HCT116 (cell line): ENCODE measurements at regions not wholly inside any gene's neighbourhood (a gene's known extent, or its start where the extent isn't known, plus 50 kb on each side); places are given as distances from the start of the nearest gene placed in this dataset.

Experiments
- CTCF ChIP-seq, 3 experiments: fragments of 200-600 bp in 1 of 3; sonication (generic) in 1 of 3; IDR thresholded peaks in 2 of 3; conservative IDR thresholded peaks in 1 of 3; 2 replicates each; pipeline ENCODE4 v1.5.1; 2012 to 2017; ENCODE audit warnings: low read depth in 2 of 3, low read length in 2 of 3, antibody characterized with exemption in 1 of 3, borderline replicate concordance in 1 of 3, control low read depth in 1 of 3, mild to moderate bottlenecking in 1 of 3, mixed read lengths in 1 of 3, mixed run types in 1 of 3, moderate library complexity in 1 of 3; ENCODE audit not compliant: insufficient read depth in 1 of 3
- ELF1 ChIP-seq: IDR thresholded peaks from 2 replicates; pipeline ENCODE4 v1.6.1; 2012; ENCODE audit warnings: low read depth, borderline replicate concordance
- EZH2 ChIP-seq: fragments of 200-600 bp; sonication (generic); IDR thresholded peaks from 2 replicates; pipeline ENCODE4 v1.6.1; 2017; ENCODE audit warnings: antibody characterized with exemption, mixed run types
- EZH2phosphoT487 ChIP-seq: fragments of 200-600 bp; IDR thresholded peaks from 2 replicates; pipeline ENCODE4 v1.6.1; 2018; ENCODE audit warnings: antibody characterized with exemption, borderline replicate concordance
- JUND ChIP-seq: IDR thresholded peaks from 2 replicates; pipeline ENCODE4 v1.6.1; 2012
- POLR2A ChIP-seq: IDR thresholded peaks from 2 replicates; pipeline ENCODE4 v1.7.0; 2011; ENCODE audit warnings: borderline replicate concordance; ENCODE audit not compliant: insufficient read depth, insufficient read length; ENCODE audit errors: extremely low read depth
- POLR2AphosphoS5 ChIP-seq: IDR thresholded peaks from 2 replicates; pipeline ENCODE4 v1.6.1; 2011; ENCODE audit warnings: mild to moderate bottlenecking, low read depth, low read length, moderate library complexity
- RAD21 ChIP-seq: IDR thresholded peaks from 2 replicates; pipeline ENCODE4 v1.6.1; 2012; ENCODE audit warnings: low read depth, mild to moderate bottlenecking
- REST ChIP-seq: IDR thresholded peaks from 2 replicates; pipeline ENCODE4 v1.6.1; 2012; ENCODE audit warnings: low read depth
- SIN3A ChIP-seq: IDR thresholded peaks from 2 replicates; pipeline ENCODE4 v1.6.1; 2012; ENCODE audit warnings: low read depth
- YY1 ChIP-seq: IDR thresholded peaks from 2 replicates; pipeline ENCODE4 v1.6.1; 2011; ENCODE audit warnings: low read length, low read depth, moderate library complexity, mild to moderate bottlenecking; ENCODE audit not compliant: insufficient replicate concordance; ENCODE audit errors: extremely low read depth
- ZBTB33 ChIP-seq: IDR thresholded peaks from 2 replicates; pipeline ENCODE4 v1.6.1; 2011; ENCODE audit warnings: mild to moderate bottlenecking, low read length, moderate library complexity; ENCODE audit not compliant: insufficient replicate concordance; ENCODE audit errors: extremely low read depth
- ZNF274 ChIP-seq: fragments of 200-500 bp; sonication (Bioruptor generic); IDR thresholded peaks from 2 replicates; pipeline ENCODE4 v1.6.1; 2014; ENCODE audit warnings: mild to moderate bottlenecking, low read depth, low read length, inconsistent platforms

- no peak for TF ChIP-seq CTCF (IDR thresholded peaks at IDR 0.05 in 2 of 3, conservative IDR thresholded peaks at IDR 0.05 in 1 of 3; ENCODE audit: borderline replicate concordance in 1 of 3, insufficient read depth in 1 of 3, low read depth in 2 of 3, low read length in 2 of 3)
- no peak for TF ChIP-seq RAD21
- TF ChIP-seq REST, result no peak
- no peak for TF ChIP-seq ELF1
- no peak for TF ChIP-seq YY1
- TF ChIP-seq EZH2, result no peak
- TF ChIP-seq JUND, result no peak
- TF ChIP-seq POLR2AphosphoS5, result no peak
- no peak for TF ChIP-seq ZNF274
- no peak for TF ChIP-seq SIN3A
- no peak for TF ChIP-seq POLR2A
- TF ChIP-seq ZBTB33, result no peak
- no peak for TF ChIP-seq EZH2phosphoT487
Measured at GRCh38 chr18:78241535-78242253, 737.9 kb upstream of the SALL3 start.
